ENCODE measurements at regions not wholly inside any gene's neighbourhood (a gene's known extent, or its start where the extent isn't known, plus 50 kb on each side); places are given as distances from the start of the nearest gene placed in this dataset.

DNA sequence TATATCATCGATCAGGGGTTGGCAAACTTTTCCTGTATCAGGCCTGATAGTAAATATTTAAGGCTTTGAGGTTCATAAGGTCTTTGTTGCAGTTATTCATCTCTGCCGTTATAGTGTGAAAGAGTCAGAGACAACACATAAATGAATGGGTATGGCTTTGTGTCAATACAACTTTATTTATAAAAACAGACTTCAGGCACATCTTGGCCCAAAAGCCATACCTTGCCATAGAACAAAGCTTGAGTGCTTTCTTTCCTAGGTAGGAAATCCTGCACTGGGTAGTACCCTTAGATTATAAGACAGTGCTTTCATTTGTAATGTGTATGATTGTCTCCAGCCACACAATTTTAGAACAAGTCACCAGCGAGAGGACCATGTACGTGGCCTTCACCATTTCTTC is 58.9 kb upstream of the MAGI1 start:
- TF ChIP-seq, protein P1, sequence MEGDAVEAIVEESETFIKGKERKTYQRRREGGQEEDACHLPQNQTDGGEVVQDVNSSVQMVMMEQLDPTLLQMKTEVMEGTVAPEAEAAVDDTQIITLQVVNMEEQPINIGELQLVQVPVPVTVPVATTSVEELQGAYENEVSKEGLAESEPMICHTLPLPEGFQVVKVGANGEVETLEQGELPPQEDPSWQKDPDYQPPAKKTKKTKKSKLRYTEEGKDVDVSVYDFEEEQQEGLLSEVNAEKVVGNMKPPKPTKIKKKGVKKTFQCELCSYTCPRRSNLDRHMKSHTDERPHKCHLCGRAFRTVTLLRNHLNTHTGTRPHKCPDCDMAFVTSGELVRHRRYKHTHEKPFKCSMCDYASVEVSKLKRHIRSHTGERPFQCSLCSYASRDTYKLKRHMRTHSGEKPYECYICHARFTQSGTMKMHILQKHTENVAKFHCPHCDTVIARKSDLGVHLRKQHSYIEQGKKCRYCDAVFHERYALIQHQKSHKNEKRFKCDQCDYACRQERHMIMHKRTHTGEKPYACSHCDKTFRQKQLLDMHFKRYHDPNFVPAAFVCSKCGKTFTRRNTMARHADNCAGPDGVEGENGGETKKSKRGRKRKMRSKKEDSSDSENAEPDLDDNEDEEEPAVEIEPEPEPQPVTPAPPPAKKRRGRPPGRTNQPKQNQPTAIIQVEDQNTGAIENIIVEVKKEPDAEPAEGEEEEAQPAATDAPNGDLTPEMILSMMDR (conservative IDR thresholded peaks at IDR 0.05; ENCODE audit: low read depth in 2 of 2) = no peak
- TF ChIP-seq EZH2 (IDR thresholded peaks at IDR 0.05; ENCODE audit: low read depth, unreplicated experiment) (no peak), POLR2AphosphoS5 (IDR thresholded peaks at IDR 0.05; ENCODE audit: low read depth) (no peak), EZH2phosphoT487 (IDR thresholded peaks at IDR 0.05; ENCODE audit: unreplicated experiment) (no peak), CREB1 (CRISPR knock-in tag; IDR thresholded peaks at IDR 0.05; ENCODE audit: low read depth) (no peak), JUNB (IDR thresholded peaks at IDR 0.05; ENCODE audit: unreplicated experiment) (no peak), ZNF114 (CRISPR knock-in tag; IDR thresholded peaks at IDR 0.05) (no peak)
- TF ChIP-seq, protein P2, sequence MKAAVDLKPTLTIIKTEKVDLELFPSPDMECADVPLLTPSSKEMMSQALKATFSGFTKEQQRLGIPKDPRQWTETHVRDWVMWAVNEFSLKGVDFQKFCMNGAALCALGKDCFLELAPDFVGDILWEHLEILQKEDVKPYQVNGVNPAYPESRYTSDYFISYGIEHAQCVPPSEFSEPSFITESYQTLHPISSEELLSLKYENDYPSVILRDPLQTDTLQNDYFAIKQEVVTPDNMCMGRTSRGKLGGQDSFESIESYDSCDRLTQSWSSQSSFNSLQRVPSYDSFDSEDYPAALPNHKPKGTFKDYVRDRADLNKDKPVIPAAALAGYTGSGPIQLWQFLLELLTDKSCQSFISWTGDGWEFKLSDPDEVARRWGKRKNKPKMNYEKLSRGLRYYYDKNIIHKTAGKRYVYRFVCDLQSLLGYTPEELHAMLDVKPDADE (IDR thresholded peaks at IDR 0.05) = no peak
- TF ChIP-seq, protein P3, sequence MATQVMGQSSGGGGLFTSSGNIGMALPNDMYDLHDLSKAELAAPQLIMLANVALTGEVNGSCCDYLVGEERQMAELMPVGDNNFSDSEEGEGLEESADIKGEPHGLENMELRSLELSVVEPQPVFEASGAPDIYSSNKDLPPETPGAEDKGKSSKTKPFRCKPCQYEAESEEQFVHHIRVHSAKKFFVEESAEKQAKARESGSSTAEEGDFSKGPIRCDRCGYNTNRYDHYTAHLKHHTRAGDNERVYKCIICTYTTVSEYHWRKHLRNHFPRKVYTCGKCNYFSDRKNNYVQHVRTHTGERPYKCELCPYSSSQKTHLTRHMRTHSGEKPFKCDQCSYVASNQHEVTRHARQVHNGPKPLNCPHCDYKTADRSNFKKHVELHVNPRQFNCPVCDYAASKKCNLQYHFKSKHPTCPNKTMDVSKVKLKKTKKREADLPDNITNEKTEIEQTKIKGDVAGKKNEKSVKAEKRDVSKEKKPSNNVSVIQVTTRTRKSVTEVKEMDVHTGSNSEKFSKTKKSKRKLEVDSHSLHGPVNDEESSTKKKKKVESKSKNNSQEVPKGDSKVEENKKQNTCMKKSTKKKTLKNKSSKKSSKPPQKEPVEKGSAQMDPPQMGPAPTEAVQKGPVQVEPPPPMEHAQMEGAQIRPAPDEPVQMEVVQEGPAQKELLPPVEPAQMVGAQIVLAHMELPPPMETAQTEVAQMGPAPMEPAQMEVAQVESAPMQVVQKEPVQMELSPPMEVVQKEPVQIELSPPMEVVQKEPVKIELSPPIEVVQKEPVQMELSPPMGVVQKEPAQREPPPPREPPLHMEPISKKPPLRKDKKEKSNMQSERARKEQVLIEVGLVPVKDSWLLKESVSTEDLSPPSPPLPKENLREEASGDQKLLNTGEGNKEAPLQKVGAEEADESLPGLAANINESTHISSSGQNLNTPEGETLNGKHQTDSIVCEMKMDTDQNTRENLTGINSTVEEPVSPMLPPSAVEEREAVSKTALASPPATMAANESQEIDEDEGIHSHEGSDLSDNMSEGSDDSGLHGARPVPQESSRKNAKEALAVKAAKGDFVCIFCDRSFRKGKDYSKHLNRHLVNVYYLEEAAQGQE (IDR thresholded peaks at IDR 0.05; ENCODE audit: unreplicated experiment) = no peak

All from GM23338 (cell line).